Neural progenitor cell (in vitro differentiated cells): ENCODE measurements at regions not wholly inside any gene's neighbourhood (a gene's known extent, or its start where the extent isn't known, plus 50 kb on each side); places are given as distances from the start of the nearest gene placed in this dataset.

ENCODE experiments used
- EZH2 ChIP-seq: fragments of 200-600 bp; sonication (generic); IDR thresholded peaks from 2 replicates; pipeline ENCODE4 v1.6.1; 2017; ENCODE audit warnings: antibody characterized with exemption, mild to moderate bottlenecking, moderate library complexity
- EZH2phosphoT487 ChIP-seq: fragments of 200-600 bp; sonication (generic); IDR thresholded peaks from 2 replicates; pipeline ENCODE4 v1.6.1; 2017; ENCODE audit warnings: antibody characterized with exemption
- TF ChIP-seq, protein P1 (sequence below): fragments of 200-600 bp; sonication (generic); IDR thresholded peaks from 2 replicates; pipeline ENCODE4 v1.5.1; 2017; ENCODE audit warnings: antibody characterized with exemption, mild to moderate bottlenecking

- TF ChIP-seq, protein P1, sequence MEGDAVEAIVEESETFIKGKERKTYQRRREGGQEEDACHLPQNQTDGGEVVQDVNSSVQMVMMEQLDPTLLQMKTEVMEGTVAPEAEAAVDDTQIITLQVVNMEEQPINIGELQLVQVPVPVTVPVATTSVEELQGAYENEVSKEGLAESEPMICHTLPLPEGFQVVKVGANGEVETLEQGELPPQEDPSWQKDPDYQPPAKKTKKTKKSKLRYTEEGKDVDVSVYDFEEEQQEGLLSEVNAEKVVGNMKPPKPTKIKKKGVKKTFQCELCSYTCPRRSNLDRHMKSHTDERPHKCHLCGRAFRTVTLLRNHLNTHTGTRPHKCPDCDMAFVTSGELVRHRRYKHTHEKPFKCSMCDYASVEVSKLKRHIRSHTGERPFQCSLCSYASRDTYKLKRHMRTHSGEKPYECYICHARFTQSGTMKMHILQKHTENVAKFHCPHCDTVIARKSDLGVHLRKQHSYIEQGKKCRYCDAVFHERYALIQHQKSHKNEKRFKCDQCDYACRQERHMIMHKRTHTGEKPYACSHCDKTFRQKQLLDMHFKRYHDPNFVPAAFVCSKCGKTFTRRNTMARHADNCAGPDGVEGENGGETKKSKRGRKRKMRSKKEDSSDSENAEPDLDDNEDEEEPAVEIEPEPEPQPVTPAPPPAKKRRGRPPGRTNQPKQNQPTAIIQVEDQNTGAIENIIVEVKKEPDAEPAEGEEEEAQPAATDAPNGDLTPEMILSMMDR, result no peak
- no peak for TF ChIP-seq EZH2phosphoT487
- no peak for TF ChIP-seq EZH2
Observed at GRCh38 chr4:100060765-100061416, 110.8 kb upstream of the H2AZ1 start.
